Adrenal gland (tissue), 9 donors: ENCODE measurements at regions not wholly inside any gene's neighbourhood (a gene's known extent, or its start where the extent isn't known, plus 50 kb on each side); places are given as distances from the start of the nearest gene placed in this dataset.

Source experiments
- DNase-seq, 7 donors: peaks; one replicate each; pipeline ENCODE4 v3.0.0-alpha.2; 2019 to 2020
- H3K27ac ChIP-seq, 5 donors: fragments of 200-600 bp; sonication (generic) in 4 of 5; 1 replicate in 3 of 5; 2 replicates in 2 of 5; pipeline versions ENCODE4 v1.5.1 to v1.8.0; 2016 to 2020; ENCODE audit warnings: mild to moderate bottlenecking in 1 of 5
- H3K27me3 ChIP-seq: fragments of 200-600 bp; 2 replicates; pipeline ENCODE4 v1.8.0; 2021
- H3K36me3 ChIP-seq, 2 donors: fragments of 200-600 bp; replicated peaks in 1 of 2; 1 replicate in 1 of 2; 2 replicates in 1 of 2; pipeline versions ENCODE4 v1.5.1 to v1.8.0; 2018 to 2022
- H3K4me1 ChIP-seq, 2 donors: fragments of 200-600 bp; replicated peaks in 1 of 2; 1 replicate in 1 of 2; 2 replicates in 1 of 2; pipeline versions ENCODE4 v1.5.1 to v1.8.0; 2018 to 2021
- H3K4me3 ChIP-seq, 4 donors: fragments of 200-600 bp; sonication (generic) in 3 of 4; one replicate each; pipeline ENCODE4 v1.5.1; 2016 to 2018
- H3K9me3 ChIP-seq, 3 donors: fragments of 200-600 bp; sonication (generic) in 1 of 3; replicated peaks in 1 of 3; 1 replicate in 2 of 3; 2 replicates in 1 of 3; pipeline versions ENCODE4 v1.5.1 to v1.8.0; 2016 to 2021
- POLR2A ChIP-seq, 2 donors: fragments of 450-650 bp; IDR thresholded peaks; one replicate each; pipeline ENCODE4 v1.6.1; 2017; ENCODE audit warnings: antibody characterized with exemption in 2 of 2, mild to moderate bottlenecking in 2 of 2, moderate library complexity in 1 of 2
- WGBS, 4 donors: extraction: QIAGEN DNeasy Blood & Tissue Kit in 2 of 4; methylation state at CpG; one replicate each; pipeline versions ENCODE4 v1.1.5 to v1.1.7; 2013 to 2017; 5-methylcytosine and 5-hydroxymethylcytosine counted together
- intact Hi-C, 2 donors: fragments of 100-400 bp; cut with DNase I; formaldehyde crosslinking; loops; one replicate each; pipeline versions ENCODE4 v1.14.1 to v1.15.0; 2022 to 2023
- TF ChIP-seq, protein P1 (sequence below), 6 experiments: fragments of 450-650 bp in 4 of 6; fragments of 200-600 bp in 2 of 6; sonication (generic) in 1 of 6; IDR thresholded peaks; 1 replicate in 5 of 6; 2 replicates in 1 of 6; pipeline versions ENCODE4 v1.5.1 to v1.8.0; 2016 to 2021; ENCODE audit warnings: antibody characterized with exemption in 6 of 6, mild to moderate bottlenecking in 2 of 6, moderate library complexity in 1 of 6
- donor health status: healthy with polysubstance abuse.
- donor health status: Bipolar disorder and iron deficiency.
- donor health status: DM: yes; HTN: yes; CAD: no.
- donor health status: DM: no; HTN: no; CAD: no.
- donor health status: DM: no; HTN: no; CAD: no.

DNA sequence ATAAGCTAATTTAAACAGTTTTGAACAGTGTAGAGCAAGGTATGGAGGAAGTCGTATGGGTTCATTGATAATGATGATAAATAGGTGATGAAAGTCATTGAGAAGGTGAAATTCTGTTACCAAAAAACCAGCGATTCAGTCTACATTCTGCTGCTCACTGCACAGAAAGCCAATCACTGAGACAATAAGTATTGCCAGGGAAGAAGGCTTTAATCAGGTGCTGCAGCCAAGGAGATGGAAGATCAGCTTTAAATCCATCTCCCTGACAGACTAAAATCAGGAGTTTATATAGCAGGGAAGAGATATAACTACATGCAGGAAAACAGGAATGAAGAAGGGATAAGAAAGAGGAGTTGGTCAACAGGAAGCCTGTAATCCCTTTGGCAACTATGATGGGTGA lies 361.3 kb upstream of the C1orf174 start:
- no peak for DNase-seq
- H3K9me3 ChIP-seq = peaks cover 0 to 12% (median 0%) of the 10 kb centered on the region in 3 donors
- H3K4me1 ChIP-seq = no peaks in the 10 kb centered on the region
- WGBS, 4 donors = 61 to 79% (median 75%) methylated on average over 2 of the region's 2 CpGs
- intact Hi-C loops = no loop called here
- no peak overlapping the region for H3K4me3 ChIP-seq
- no peak for TF ChIP-seq POLR2A (IDR thresholded peaks at IDR 0.05)
- TF ChIP-seq, protein P1, sequence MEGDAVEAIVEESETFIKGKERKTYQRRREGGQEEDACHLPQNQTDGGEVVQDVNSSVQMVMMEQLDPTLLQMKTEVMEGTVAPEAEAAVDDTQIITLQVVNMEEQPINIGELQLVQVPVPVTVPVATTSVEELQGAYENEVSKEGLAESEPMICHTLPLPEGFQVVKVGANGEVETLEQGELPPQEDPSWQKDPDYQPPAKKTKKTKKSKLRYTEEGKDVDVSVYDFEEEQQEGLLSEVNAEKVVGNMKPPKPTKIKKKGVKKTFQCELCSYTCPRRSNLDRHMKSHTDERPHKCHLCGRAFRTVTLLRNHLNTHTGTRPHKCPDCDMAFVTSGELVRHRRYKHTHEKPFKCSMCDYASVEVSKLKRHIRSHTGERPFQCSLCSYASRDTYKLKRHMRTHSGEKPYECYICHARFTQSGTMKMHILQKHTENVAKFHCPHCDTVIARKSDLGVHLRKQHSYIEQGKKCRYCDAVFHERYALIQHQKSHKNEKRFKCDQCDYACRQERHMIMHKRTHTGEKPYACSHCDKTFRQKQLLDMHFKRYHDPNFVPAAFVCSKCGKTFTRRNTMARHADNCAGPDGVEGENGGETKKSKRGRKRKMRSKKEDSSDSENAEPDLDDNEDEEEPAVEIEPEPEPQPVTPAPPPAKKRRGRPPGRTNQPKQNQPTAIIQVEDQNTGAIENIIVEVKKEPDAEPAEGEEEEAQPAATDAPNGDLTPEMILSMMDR (IDR thresholded peaks at IDR 0.05) = no peak
- no peak overlapping the region for H3K27ac ChIP-seq
- no peaks in the 10 kb centered on the region for H3K36me3 ChIP-seq
- H3K27me3 ChIP-seq = no peaks in the 10 kb centered on the region

- no peak for DNase-seq
- no peak overlapping the region for H3K27ac ChIP-seq
- WGBS, 4 donors = 81 to 92% (median 86%) methylated on average over 2 of the region's 2 CpGs
- no peaks in the 10 kb centered on the region for H3K36me3 ChIP-seq
- TF ChIP-seq POLR2A (IDR thresholded peaks at IDR 0.05) = no peak
- H3K27me3 ChIP-seq = no peaks in the 10 kb centered on the region
- peaks cover 0 to 11% (median 0%) of the 10 kb centered on the region in 3 donors for H3K9me3 ChIP-seq
- intact Hi-C loops = no loop called here
- H3K4me1 ChIP-seq = no peaks in the 10 kb centered on the region
- H3K4me3 ChIP-seq = no peak overlapping the region
Observed at GRCh38 chr1:4262665-4263064, 362.6 kb upstream of the C1orf174 start.

DNA sequence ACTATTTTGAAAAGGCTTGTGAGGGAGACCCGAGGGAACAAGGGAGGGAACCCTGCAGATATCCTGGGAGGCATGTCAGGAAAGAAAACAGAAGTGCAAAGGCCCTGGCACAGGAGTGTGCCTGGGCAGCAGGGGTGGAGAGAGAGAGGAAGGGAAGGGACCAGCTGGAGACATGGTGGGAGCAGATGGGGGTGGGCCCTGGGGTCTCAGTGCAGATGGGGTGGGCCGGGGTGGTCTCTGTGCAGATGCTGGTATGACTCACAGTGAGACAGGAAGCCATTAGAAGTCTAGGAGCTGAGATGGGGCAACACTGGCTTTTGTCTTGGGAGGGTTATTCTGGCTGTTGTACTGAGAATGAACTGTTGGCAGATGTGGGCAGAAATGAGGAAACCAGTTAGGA lies 363.6 kb upstream of the C1orf174 start:
- no peak for DNase-seq
- no peaks in the 10 kb centered on the region for H3K4me1 ChIP-seq
- no peaks in the 10 kb centered on the region for H3K27me3 ChIP-seq
- no peak overlapping the region for H3K4me3 ChIP-seq
- 56 to 67% (median 60%) methylated on average over 2 of the region's 2 CpGs for WGBS, 4 donors
- no peak overlapping the region for H3K27ac ChIP-seq
- no peaks in the 10 kb centered on the region for H3K36me3 ChIP-seq
- intact Hi-C loops = no loop called here
- H3K9me3 ChIP-seq = peaks cover 0 to under 1% (median 0%) of the 10 kb centered on the region in 3 donors
- TF ChIP-seq, protein P1 (IDR thresholded peaks at IDR 0.05) = no peak
- TF ChIP-seq POLR2A (IDR thresholded peaks at IDR 0.05) = no peak

DNA sequence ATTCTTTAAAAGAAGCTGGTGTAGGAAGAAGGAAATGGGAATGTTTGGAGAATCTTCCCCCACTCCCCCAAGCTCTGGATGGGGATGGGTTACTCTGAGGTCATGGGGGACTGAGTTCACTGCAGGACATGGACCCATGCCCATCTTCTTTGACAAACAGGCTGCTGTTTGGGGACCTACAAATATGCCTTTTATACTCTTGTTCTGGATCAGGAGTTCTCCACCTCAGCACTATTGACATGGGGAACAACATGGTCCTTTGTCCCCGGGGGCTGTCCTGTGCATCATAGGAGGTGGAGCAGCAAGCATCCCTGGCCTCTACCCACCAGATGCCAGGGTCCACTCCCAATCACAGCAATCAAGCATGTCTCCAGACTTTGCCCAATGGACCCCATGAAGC lies 365.8 kb upstream of the C1orf174 start:
- TF ChIP-seq, protein P1 (IDR thresholded peaks at IDR 0.05) = no peak
- no peak for TF ChIP-seq POLR2A (IDR thresholded peaks at IDR 0.05)
- Histone ChIP-seq H3K9me3 (no peaks in the 10 kb centered on the region), H3K36me3 (no peaks in the 10 kb centered on the region), H3K27ac (no peak overlapping the region), H3K27me3 (no peaks in the 10 kb centered on the region), H3K4me3 (no peak overlapping the region), H3K4me1 (no peaks in the 10 kb centered on the region)
- intact Hi-C loops = no loop called here
- no peak for DNase-seq
- WGBS, 4 donors = 58 to 100% (median 86%) methylated on average over 1 of the region's 1 CpG

DNA sequence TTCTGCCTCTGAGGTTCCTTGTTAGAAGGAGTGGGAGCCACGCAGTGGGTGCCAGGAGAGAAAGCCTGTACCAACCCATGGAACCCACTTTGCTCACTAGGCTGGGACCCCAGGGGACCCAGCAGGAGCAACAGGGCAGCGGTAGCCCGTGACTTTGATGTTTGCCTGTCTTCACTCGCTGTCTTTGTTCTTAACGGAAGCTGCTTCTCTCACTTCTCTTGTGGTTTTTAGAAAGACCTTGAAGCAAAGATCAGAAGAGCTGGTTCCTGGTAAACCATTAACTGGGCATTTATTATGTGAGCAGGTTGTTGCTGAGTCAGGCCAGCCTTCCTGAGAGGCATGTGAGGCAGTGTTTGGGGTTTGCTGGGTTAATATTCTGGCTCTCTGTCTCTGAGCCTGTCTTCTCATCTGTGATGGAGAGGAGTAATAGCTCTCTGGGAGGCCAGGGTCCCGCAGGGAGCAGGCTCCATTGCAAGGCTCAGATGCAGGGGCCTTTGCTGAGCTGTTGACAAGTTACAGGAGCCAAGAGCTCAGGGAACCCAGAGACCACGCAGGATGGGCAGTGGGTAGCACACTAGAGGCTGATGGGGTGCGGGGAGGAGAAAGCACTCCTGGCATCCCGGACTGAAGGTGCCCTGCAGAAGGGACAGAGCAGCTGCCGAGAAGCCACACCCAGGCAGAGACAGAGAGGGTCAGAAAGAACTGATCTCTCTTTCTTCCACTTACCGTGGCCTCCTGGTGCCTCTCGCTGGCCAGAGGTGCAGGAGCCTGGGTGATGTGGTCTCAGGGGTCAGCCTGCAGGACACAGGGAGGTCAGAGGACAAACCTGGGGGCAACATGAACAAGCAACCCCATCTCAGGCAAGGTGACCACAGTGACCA lies 367.5 kb upstream of the C1orf174 start:
- intact Hi-C loops = no loop called here
- TF ChIP-seq POLR2A (IDR thresholded peaks at IDR 0.05) = no peak
- TF ChIP-seq, protein P1 (IDR thresholded peaks at IDR 0.05) = no peak
- 49 to 54% (median 53%) methylated on average over 11 to 12 of the region's 12 CpGs for WGBS, 4 donors
- Histone ChIP-seq H3K27me3 (no peaks in the 10 kb centered on the region), H3K27ac (no peak overlapping the region), H3K36me3 (no peaks in the 10 kb centered on the region), H3K4me1 (no peaks in the 10 kb centered on the region), H3K9me3 (no peaks in the 10 kb centered on the region), H3K4me3 (no peak overlapping the region)
- DNase-seq = no peak
